Cardiac fibroblast (primary cell): ENCODE measurements at regions not wholly inside any gene's neighbourhood (a gene's known extent, or its start where the extent isn't known, plus 50 kb on each side); places are given as distances from the start of the nearest gene placed in this dataset.
A peak's percentile ranks its signal among the peaks of the same experiment; 100 is the strongest.

ENCODE experiments used
- DNase-seq, 2 donors: peaks; one replicate each; pipeline versions ENCODE4 v3.0.0 to v3.0.0-alpha.2; 2010; ENCODE audit warnings: low read depth in 2 of 2
- H3K4me3 ChIP-seq, 2 donors: replicated peaks in 1 of 2; 1 replicate in 1 of 2; 2 replicates in 1 of 2; pipeline ENCODE4 v1.5.1; 2011; ENCODE audit warnings: low read depth in 2 of 2, low read length in 2 of 2, mild to moderate bottlenecking in 2 of 2, moderate library complexity in 1 of 2
- CTCF ChIP-seq: IDR thresholded peaks from one replicate; pipeline ENCODE4 v1.5.1; 2011; ENCODE audit warnings: low read depth, mild to moderate bottlenecking, low read length, inconsistent platforms

- no peak overlapping the region for H3K4me3 ChIP-seq
- no peak for TF ChIP-seq CTCF
- DNase-seq, result peak in 1 of 2 donors; percentile 51
These were observed 189.0 kb upstream of the ZRANB2 start for GRCh38 chr1:71269818-71270217.

- DNase-seq, result no peak
- no peak overlapping the region for H3K4me3 ChIP-seq
- TF ChIP-seq CTCF, result no peak
These were observed 188.3 kb upstream of the ZRANB2 start for GRCh38 chr1:71269179-71269578.

GRCh38 chr1:71267220-71267619, 186.4 kb upstream of the ZRANB2 start:
- no peak for TF ChIP-seq CTCF
- H3K4me3 ChIP-seq, result no peak overlapping the region
- no peak for DNase-seq

GRCh38 chr1:71264039-71264438, 183.2 kb upstream of the ZRANB2 start:
- no peak overlapping the region for H3K4me3 ChIP-seq
- no peak for TF ChIP-seq CTCF
- no peak for DNase-seq

DNA sequence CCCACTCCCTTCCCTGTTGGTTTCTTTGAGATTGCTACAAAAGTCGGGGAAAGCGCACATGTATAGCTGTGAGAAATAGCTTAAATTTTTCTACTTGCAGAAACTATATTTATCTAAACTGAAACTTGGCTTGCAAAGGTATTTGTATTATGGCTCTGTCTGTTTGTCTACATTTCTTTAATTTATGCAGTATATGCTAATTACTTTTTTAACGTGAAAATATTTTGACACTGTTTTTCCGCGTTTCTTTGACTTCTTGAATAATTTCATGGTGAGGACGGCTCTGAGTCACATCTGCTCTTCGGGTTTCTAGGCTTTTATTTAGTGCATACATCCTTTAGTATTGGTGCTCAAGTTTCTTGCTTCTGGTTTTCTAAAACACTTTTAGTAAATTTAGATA, 182.1 kb upstream of the ZRANB2 start:
- DNase-seq, result no peak
- TF ChIP-seq CTCF, result no peak
- H3K4me3 ChIP-seq, result no peak overlapping the region

- H3K4me3 ChIP-seq, result no peak overlapping the region
- TF ChIP-seq CTCF, result no peak
- DNase-seq, result no peak
These were observed 172.1 kb upstream of the ZRANB2 start for GRCh38 chr1:71252900-71253299.

- no peak overlapping the region for H3K4me3 ChIP-seq
- DNase-seq, result no peak
- no peak for TF ChIP-seq CTCF
These were observed 164.4 kb upstream of the ZRANB2 start for GRCh38 chr1:71245246-71245645.
